RPMI7951 (cell line): ENCODE measurements at regions not wholly inside any gene's neighbourhood (a gene's known extent, or its start where the extent isn't known, plus 50 kb on each side); places are given as distances from the start of the nearest gene placed in this dataset.

ENCODE experiments used
- DNase-seq: peaks from one replicate; pipeline ENCODE4 v3.0.0-alpha.2; 2012; ENCODE audit warnings: low read depth

DNA sequence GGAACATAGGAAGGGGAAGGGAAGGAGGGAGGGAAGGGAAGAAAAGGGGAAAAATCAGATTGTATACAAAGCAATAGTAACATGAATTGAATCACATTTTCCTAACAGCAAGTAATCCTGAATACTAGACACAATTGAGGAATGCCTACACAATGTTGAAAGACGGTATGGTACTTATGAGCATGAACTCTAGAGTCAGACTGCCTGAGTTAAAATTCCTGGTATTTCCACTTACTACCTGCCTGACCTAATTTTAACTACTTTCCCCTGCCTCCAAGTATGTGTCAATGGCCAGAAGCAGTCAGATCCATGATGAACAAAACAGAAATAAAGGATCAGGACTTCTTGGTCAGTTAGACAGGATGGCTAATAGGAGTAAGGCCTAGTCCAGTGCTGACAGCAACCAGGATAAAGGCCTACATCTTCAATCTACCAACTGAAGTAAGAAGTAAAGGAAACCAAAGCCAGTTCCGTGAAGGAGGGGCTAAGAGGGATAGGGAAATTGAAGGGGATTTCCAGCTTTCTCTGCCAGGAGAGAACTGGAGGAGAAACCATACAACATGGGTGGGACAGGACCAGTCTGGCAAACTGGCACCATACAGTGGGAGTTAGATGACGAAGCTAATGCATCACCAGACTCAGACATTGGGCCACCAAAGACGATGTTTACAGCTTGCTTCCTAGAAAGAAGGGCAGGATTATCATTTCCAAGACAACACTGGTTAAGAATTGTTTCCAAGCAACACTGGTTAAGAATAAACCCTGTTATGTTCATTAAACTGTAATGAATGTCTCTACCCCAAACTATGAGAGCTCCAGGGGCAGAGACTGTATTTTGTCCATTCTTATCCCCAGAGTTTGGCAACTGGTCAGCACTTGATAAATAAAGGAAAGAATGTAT lies 151.6 kb upstream of the UBE2E2 start:
- peak; percentile 53 for DNase-seq

DNA sequence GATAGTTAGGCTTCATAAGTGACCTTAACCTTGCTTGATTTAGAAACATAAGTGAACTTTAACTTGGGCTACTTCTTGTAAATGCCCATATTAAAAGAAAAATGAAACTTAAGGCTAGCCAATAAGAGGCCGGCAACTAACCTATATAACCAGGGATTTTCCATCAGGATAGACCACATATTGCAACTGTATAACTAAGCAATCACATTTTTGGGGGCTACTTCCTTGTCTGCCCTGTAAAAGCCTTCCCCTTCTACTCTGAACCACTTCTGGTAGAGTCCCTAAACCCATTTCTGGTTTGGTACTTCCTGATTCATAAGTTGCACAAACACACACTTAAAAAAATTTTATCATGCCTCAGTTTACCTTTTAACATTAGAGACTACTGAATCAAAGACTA lies 150.9 kb upstream of the UBE2E2 start:
- no peak for DNase-seq

DNA sequence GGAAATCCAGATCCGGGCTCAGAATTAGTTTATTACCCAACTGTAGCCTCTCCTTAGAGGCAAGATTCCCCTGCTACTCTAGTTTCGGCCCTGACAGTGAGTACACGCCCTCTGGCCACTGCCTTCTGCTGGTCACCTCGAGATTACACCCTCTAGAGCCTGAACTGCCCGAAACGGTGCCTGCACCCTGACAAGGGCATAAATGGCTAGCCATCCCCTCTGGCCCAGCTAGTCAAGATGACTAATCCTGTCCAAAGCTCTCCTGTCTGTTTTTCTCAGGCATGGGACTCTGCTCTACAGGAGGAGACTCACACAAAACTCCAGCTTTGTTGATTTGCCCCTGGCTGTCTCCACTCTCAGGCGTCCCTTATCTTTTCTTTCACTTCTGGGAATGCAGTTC lies 150.5 kb upstream of the UBE2E2 start:
- DNase-seq: peak; percentile 82

DNA sequence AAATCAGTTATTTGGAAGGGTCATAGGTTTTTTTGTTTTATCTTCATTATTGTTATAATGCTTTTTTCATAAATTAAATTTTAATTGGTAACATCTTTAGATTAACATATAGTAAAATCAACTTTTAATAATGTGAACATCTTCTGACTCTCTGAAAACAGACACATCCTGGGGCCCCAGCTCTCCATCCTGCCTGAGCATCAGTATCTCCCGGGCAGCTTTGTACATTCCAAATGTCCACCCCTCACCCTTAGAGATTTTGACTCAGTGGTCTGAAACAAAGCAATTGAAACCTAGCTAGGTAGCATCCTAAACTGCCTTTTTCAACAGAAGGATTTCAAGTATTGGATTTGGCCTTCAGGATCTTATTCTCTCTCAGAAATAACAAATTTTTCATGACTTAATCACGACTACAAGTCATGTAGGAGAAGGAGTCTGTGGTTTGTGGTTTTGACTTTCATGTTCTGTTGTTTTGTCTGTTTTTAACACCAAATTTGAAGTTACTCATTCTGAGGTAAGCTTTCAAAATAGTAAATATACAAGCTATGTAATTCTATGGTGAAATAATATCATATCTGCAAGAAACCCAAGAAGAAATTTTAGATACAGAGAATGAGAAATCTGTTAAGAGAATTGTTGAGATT lies 147.3 kb upstream of the UBE2E2 start:
- DNase-seq: peak; percentile 88

DNA sequence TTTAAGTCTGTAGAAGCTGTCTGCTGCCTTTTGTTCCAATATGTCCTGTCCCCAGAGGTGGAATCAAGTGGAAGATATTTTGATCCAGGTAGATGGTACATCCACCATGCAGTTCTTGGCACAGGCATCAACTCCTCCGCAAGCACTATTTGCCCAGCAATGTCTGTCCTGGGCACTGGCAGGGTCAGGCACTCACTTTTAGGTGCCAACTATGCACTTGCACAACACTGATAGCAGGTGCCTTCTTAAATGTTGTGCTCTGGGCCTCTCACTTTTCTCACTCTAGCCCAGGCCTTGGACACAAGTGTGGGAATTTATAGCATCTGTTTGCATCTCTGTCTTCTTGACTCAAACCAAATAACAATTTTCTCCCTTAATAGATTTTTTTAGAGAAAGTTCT lies 140.5 kb upstream of the UBE2E2 start:
- DNase-seq: no peak

DNA sequence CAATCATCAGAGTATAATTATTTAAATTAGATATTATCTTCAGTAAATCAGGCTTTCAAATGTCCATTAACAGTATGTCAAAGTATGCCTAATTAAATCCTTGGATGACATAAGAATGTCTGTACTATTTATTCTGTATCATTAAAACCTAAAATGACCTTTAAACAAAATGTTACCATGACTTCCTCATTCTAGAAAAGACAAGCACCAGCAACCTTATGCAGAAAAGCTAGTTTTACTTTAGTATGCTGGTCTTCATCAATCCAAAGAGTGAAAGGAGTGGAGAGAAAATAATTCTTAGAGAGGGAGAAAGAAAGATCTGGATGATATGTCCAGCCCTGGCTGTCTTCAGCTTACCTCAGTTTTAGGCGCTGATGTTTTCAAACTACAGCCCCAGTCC lies 140.1 kb upstream of the UBE2E2 start:
- DNase-seq: no peak

DNA sequence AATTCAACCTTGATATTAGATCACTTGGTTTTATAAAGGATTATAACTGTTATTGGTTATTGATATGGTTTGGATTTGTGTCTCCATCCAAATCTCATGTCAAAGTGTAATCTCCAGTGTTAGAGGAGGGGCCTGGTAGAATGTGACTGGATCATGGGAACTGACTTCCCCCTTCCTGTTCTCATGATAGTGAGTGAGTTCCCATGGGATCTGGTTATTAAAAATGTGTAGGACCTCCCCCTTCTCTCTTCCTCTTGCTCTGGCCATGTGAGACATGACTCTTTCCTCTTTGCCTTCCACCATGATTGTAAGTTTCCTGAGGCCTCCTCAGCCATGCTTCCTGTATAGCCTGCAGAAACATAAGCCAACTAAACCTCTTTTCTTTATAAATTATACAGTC lies 136.0 kb upstream of the UBE2E2 start:
- DNase-seq: no peak

DNA sequence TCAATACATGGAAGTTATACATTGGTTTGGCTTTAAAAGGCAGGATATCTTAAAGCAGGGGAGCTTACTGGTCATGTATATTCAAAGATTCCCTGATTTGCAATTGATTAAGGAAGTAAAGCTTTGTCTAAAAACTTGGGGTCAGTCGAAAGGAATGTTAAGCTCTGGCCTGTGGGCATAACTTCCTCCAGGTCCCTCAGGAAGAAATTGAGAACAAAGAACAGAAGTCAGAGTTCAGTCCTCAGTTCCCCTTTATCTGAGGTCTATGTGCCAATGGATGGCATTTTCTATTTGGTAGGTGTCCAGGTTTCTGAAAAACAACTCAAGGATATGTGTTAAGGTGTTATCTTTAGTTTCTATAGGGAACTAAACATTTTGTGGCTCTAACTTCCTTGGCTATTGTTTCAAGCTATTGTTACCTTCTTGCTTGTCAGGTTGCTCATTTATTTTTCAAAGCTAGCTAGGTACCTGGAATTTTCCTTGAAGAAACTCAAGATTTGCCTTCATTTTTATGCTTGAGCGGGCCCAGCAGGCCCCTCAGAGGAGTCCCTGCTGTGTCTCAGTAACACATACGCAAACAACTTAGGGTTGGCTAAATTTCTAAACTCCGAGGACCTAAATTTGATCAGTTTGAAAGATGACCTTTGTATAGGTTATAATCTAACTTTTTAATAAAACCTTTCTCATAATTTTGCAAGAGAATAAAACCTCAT lies 135.0 kb upstream of the UBE2E2 start:
- DNase-seq: no peak

DNA sequence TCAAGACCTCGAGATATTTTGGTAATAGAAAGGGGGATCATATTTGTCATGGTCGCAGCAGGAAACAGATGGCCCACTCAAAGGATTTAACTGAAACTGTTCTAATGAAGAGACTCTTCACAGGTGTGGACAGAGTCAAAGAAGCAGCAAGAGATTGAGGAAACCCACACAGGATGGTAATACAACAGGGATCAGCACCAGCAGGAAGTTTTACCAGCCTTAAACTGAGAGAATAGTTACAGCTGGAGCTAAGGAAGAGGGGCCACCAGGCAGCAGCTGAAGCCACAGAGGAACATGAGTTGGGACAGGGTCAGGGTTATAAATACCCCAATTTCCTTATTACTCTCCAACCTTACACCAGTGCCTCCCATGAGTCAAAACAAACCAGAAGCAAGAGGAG lies 131.8 kb upstream of the UBE2E2 start:
- DNase-seq: no peak

DNA sequence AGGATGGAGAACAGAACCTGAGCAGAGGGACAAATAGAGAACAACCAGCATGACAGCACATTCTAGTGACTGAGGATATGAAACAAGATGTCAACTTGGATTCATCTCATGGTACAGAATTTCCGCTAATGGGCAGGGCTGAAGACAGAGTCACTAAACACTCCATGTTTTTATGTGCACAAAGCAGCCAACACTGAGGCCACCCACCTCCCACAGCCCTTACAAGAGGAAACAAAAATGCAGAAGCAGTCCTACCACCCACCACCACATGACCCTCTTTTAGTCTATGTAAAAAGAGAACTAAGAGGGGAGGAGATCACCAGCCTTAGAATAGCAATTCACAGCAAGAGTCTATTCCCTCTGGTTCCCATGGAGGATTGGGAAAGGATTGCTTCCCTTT lies 131.4 kb upstream of the UBE2E2 start:
- DNase-seq: no peak

DNA sequence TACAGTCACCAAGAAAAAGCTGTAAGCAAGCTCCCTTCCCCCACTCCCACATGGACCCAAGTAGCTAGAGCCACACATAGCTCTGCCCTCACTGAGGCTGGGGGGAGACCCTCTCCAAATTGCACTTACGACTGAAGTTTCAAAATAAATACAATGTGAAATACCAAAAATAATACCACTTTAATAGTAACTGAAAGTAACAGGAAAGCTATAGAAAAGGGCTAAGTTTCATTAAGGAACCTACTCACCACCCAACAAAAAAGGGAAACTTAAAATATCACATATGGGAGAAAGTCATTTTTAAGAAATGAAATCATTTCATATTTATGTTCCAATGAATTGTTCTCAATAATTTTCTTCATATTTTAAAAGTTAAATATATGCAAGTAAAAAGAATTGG lies 130.4 kb upstream of the UBE2E2 start:
- no peak for DNase-seq

DNA sequence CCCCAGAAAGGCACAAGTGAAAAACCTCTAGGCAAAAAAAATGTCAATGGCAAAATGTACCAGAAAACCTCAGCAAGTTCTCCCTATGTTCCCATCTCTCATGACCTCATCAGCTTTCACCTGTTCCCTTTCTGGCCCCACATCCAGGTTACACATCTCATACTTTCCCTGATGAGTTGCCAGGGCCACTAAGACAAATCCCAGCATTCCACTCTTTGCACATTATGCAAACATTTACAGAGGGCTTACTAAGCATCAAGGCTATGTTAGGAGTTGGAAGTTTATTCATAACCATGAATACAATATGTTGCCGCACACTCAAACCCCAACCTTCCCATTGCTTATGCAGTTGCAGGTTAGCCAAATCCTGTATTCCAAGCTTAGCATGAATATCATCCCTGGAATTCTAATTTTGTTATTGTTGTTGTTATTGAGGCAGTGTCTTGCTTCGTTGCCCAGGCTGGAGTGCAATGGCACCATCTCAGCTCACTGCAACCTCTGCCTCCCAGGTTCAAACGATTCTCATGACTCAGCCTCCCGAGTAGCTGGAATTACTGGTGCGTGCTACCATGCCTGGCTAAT lies 129.3 kb upstream of the UBE2E2 start:
- no peak for DNase-seq

DNA sequence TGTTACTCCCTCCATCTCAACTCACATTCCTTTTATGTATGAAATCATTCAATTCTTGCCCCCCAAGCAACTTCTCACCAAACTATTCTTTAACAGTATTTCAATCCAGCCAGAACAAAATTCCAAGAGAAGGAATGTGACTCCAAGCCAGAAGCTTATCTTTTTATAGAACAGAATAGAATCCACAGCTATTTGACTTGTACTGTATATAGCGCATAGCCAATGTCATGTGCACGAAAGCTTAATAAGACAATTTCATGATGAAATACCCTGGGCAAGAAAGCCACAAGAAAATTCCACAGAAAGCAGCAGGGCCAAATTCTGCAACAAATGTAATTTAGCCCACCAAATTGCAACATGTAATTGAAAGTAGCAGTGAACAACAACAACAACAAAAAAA lies 127.6 kb upstream of the UBE2E2 start:
- DNase-seq: peak; percentile 61

DNA sequence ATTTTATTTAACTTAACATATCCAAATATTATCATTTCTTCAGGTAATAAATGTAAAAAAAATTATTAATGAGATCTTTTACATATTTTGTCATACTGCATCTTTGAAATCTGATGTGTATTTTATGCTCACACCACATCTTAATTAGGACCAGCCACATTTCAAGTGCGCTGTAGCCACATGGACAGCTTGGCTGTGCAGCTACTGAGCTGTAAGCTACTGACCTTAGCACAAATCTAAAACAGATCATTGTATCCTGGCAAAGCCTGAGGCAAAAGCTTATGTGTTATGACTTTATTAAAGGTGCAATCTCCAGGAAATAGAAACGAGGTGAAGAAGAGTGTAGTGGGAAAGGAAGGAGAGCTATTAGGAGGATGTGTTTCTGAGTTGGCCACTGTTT lies 126.7 kb upstream of the UBE2E2 start:
- peak; percentile 33 for DNase-seq

DNA sequence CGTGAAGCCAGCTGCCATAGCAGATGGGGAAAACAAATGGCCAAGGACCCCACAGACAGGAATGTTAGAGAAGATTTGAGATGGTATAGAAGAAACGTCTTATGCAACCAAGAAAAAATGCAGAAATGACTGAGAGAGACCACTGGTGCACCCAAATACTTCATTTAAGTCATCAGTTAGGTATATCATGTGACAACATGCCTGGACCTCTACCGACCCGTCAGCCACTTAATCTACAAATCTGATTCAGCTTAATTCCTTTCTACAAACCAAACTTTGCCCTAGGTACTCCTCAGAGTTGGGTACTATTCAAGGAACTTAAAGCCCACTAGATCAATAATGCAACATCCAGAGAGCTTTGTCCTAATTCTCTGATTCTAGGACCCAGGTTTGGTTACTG lies 126.0 kb upstream of the UBE2E2 start:
- no peak for DNase-seq

DNA sequence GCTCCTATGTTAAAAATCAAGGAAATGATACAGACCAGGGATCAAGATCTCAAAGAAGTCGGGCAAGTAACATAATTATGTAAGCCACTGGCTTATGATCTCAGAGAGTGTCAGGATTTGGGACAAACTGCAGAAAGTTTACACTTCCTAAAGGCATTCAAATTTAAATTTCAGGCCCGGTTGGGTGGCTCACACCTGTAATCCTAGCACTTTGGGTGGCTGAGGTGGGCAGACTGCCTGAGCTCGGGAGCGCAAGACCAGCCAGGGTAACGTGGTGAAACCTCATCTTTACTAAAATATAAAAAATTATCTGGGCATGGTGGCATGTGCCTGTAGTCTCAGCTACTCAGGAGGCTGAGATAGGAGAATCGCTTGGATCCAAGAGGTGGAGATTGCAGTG lies 124.4 kb upstream of the UBE2E2 start:
- no peak for DNase-seq

DNA sequence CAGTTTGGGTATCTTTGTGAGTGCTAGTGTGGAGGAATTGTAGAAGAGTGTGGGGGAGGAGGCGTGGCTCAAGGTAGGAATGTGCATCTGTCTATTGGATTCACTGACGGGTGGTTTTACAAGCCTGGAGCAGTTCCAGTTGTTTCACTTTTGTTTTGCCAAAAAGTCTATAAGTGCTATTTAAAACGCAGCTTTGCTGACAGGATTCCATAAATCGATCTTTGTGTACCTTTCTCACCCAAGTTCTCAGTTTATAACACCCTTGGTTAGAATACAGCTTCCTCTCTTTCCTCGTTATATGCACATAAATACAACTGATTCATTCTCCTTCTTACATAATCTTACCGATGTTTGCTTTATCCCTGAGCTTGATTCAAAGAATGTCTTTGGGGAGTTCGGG lies 123.2 kb upstream of the UBE2E2 start:
- DNase-seq: peak; percentile 61

DNA sequence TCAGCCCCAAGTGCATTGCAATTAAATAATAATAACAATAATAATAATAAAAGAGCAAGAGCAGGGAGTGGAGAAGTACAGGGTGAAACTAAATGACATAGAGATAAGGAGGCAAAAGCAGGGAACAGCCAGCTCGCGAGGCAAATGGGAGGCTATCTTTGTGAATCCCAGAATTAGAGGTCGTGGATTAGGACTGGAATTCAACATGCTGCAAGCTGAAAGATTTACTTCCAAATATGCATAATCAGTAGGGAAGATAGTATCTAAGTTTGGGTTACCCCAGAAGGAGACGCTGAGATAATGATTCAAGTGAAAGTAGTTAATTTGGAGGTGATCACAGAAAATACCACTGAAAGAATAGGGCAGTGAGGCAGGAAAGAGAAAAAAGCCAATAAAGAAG lies 119.4 kb upstream of the UBE2E2 start:
- DNase-seq: no peak

DNA sequence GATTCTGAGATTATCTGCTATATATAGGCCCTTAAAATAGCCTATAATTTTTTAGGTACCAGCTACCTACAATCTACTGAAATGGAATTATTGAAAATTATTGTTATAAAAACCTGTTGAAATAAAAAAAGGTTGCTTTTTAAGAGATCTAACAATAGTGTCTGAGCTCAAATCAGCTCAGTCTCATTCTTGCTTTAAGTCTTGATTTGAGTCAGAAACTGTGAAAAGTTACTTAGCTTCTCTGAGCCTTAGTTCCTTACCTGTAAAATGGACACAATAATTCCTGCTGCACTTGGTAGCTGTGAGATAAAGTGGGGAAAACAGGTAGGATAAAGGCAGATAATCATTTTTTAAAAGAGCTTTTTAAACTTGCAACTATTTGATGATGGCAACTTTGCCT lies 118.8 kb upstream of the UBE2E2 start:
- no peak for DNase-seq

DNA sequence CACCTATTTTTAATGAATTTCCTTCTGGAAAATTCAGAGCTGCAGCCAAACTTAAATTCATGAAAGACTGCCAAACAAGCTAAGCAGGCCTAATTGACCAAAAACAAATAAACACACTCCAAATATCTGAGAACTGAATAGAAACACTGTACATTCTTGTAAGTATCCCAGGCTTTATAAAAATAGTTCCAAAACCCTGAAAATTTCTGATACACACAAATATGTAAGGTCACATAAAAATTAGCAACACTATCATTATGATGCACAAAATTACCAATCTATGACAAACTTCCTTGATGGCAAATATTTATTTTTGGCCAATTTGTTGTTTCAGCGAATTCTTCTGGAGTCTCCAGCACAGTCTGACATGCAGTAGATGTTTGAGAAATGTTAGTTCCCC lies 117.9 kb upstream of the UBE2E2 start:
- no peak for DNase-seq

DNA sequence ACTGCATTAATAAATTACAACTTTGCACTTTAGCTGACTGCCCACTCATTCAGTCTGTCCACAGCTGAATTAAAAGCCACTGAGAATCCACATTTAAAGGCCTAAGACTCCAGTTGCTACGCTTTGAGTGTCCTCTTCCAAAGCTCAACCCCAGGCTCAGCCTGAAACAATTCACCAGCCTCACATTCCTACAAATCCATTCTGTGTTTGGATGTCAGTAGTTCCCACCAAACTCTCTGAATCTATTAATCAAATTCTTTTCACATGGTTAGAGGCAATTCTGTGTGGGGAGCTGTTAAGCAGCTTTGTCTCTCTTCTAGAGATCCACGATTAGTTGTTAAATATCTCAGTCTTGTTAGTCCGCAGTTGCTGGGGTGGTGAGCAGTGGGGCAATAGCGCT lies 116.8 kb upstream of the UBE2E2 start:
- no peak for DNase-seq

DNA sequence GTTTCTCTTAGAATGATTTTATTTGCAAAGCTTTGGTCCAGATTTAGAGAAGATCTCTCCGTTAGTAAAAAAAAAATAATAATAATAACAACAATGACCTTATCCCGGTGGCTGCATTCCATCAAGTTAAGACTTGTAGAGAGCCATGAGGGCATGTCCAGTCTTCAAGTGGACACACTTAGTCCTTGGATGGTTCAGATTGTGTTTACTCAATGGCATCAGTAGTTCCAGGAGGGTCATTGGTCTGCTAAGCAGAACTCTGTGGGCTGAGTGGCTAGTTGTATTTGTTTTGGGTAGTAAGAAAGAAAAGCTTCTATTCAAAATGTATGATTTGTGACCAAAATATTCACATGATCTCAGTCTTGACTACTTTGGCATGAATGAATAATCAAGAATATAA lies 116.3 kb upstream of the UBE2E2 start:
- no peak for DNase-seq

DNA sequence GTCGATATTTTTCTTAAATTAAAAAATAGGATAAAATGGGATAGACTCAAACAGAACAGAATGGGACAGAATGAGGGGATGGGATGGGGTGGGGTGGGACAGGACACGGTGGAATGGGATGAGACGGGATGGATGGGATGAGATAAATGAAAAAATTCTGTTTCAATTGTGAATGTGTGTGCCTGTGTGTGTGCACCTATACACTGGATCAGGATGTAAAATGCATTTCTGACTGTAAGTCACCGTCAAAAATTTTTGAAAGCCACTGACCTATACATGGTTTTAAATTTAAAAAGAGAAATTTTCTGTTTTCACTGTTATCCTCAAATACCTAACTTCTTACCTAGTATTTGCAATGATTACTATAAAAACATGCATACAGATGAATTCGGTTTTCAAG lies 108.7 kb upstream of the UBE2E2 start:
- no peak for DNase-seq
